Transverse colon (tissue), 3 donors: ENCODE measurements at regions not wholly inside any gene's neighbourhood (a gene's known extent, or its start where the extent isn't known, plus 50 kb on each side); places are given as distances from the start of the nearest gene placed in this dataset.

Experiments
- CTCF ChIP-seq, 5 experiments: fragments of 200-600 bp in 3 of 5; fragments of 450-650 bp in 2 of 5; sonication (generic) in 3 of 5; IDR thresholded peaks; 1 replicate in 2 of 5; 2 replicates in 3 of 5; pipeline ENCODE4 v1.5.1; 2016 to 2017; ENCODE audit warnings: antibody characterized with exemption in 5 of 5, inconsistent platforms in 3 of 5, mild to moderate bottlenecking in 2 of 5, moderate library complexity in 1 of 5
- EP300 ChIP-seq: sonication (generic); formaldehyde crosslinking; IDR thresholded peaks from one replicate; pipeline ENCODE4 v1.6.1; 2017; ENCODE audit warnings: antibody characterized with exemption, low read depth
- POLR2A ChIP-seq: fragments of 450-650 bp; IDR thresholded peaks from one replicate; pipeline ENCODE4 v1.6.1; 2016; ENCODE audit warnings: antibody characterized with exemption, mild to moderate bottlenecking, moderate library complexity

DNA sequence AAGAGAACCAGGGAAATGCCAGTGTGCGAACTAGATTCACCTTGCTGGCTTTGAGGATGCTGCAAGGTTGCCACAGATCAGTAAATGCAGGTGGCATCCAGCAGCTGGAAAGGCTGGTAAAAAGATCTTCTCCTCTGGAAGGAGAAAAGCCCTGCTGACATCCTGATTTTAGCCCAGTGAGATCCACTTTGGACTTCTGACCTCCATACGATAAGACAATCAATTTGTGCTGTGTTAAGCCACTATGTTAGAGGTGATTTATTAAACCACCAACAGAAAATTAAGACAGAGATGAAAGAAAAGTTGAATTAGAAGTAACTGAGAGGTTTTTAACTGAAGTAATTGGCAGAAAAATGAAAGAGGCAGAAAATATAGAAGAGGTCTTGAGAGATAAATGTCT is 283.8 kb upstream of the CDH12 start:
- TF ChIP-seq CTCF (IDR thresholded peaks at IDR 0.05) (no peak), EP300 (no peak), POLR2A (no peak)
